K562 (cell line): ENCODE measurements at regions not wholly inside any gene's neighbourhood (a gene's known extent, or its start where the extent isn't known, plus 50 kb on each side); places are given as distances from the start of the nearest gene placed in this dataset.

Experiments used
- ATAC-seq: fragments of 200-7000 bp; cut with Tn5 transposase; 3 replicates; pipeline ENCODE4 v1.9.1; 2020; ENCODE audit warnings: moderate library complexity
- BruUV-seq: library from RNA; stranded (reverse); fragments of 400-500 nt; replicated peaks from 2 replicates; lab custom pipeline; 2021; lab: Mats Ljungman, UMichigan
- CTCF ChIA-PET: fragments of 300-600 bp; formaldehyde crosslinking; extraction: SDS; loops from one replicate; lab custom pipeline; 2021; ENCODE audit warnings: low intra/inter-chr PET ratio; lab: Yijun Ruan, JAX
- POLR2A ChIA-PET: fragments of 300-600, 350-650 bp; sonication (Branson Sonifier 250); formaldehyde crosslinking; extraction: SDS; loops from one replicate; lab custom pipeline; 2021; ENCODE audit warnings: antibody characterized with exemption, inconsistent platforms; lab: Yijun Ruan, JAX
- DNase-seq, 4 experiments: peaks; one replicate each; pipeline versions ENCODE4 v3.0.0 to v3.0.0-alpha.2; 2011 to 2018; ENCODE audit warnings: low spot score in 3 of 4, mixed read lengths in 3 of 4; ENCODE audit errors: extremely low read depth in 1 of 4
- FAIRE-seq: peaks from 2 replicates; lab custom pipeline; 2011; peaks lifted over from hg19 to GRCh38; lab: Jason Lieb, UNC
- H2AFZ ChIP-seq: 2 replicates; pipeline ENCODE4 v1.6.0; 2011; ENCODE audit warnings: low read depth, low read length, control low read depth, inconsistent platforms
- H3K27ac ChIP-seq: fragments of 200-600 bp; 3 replicates; pipeline ENCODE4 v1.8.0; 2011; ENCODE audit warnings: low read depth, mild to moderate bottlenecking, control low read depth, inconsistent platforms, low read length, moderate library complexity, mixed read lengths; ENCODE audit errors: extremely low read depth
- H3K27me3 ChIP-seq, 2 experiments: fragments of 300-600 bp in 1 of 2; 2 replicates in 1 of 2; 3 replicates in 1 of 2; pipeline versions ENCODE4 v1.6.0 to v1.8.0; 2011; ENCODE audit warnings: inconsistent platforms in 2 of 2, low read length in 2 of 2, mild to moderate bottlenecking in 1 of 2, mixed read lengths in 1 of 2, moderate library complexity in 1 of 2; ENCODE audit not compliant: control insufficient read depth in 2 of 2, insufficient read depth in 2 of 2
- H3K36me3 ChIP-seq: fragments of 300-600 bp; 3 replicates; pipeline ENCODE4 v1.8.0; 2011; ENCODE audit warnings: mild to moderate bottlenecking, low read length, inconsistent platforms; ENCODE audit not compliant: control insufficient read depth, insufficient read depth
- H3K4me1 ChIP-seq, 2 experiments: fragments of 200-600 bp in 1 of 2; replicated peaks in 1 of 2; 2 replicates in 1 of 2; 3 replicates in 1 of 2; pipeline versions ENCODE4 v1.5.1 to v1.8.0; 2011; ENCODE audit warnings: inconsistent platforms in 2 of 2, low read length in 2 of 2, mild to moderate bottlenecking in 1 of 2, mixed read lengths in 1 of 2, moderate library complexity in 1 of 2; ENCODE audit not compliant: control insufficient read depth in 2 of 2, insufficient read depth in 2 of 2
- H3K4me2 ChIP-seq: 2 replicates; pipeline ENCODE4 v1.6.1; 2011; ENCODE audit warnings: low read length, control low read depth, inconsistent platforms, mixed read lengths; ENCODE audit not compliant: insufficient read depth
- H3K4me3 ChIP-seq: fragments of 200-600 bp; sonication (generic), shearing (Covaris generic); 2 replicates; pipeline ENCODE4 v1.5.1; 2016; ENCODE audit warnings: control low read depth, inconsistent platforms
- H3K79me2 ChIP-seq: fragments of 200-600 bp; 3 replicates; pipeline ENCODE4 v1.8.0; 2011; ENCODE audit warnings: low read length, inconsistent platforms; ENCODE audit not compliant: control insufficient read depth, insufficient read depth
- H3K9ac ChIP-seq, 2 experiments: 2 replicates each; pipeline versions ENCODE4 v1.6.0 to v1.6.1; 2011; ENCODE audit warnings: low read depth in 2 of 2, low read length in 2 of 2, control low read depth in 1 of 2, inconsistent platforms in 1 of 2, mild to moderate bottlenecking in 1 of 2, mixed read lengths in 1 of 2; ENCODE audit not compliant: insufficient read depth in 1 of 2
- H3K9me1 ChIP-seq: one replicate; pipeline ENCODE4 v1.6.0; 2011; ENCODE audit warnings: inconsistent platforms, mild to moderate bottlenecking, low read length, moderate library complexity; ENCODE audit not compliant: control insufficient read depth, insufficient read depth
- H3K9me3 ChIP-seq: replicated peaks from 2 replicates; pipeline ENCODE4 v1.5.1; 2011; ENCODE audit warnings: low read depth, low read length, inconsistent platforms; ENCODE audit not compliant: control insufficient read depth, insufficient read depth
- H4K20me1 ChIP-seq: replicated peaks from 2 replicates; pipeline ENCODE4 v1.6.1; 2011; ENCODE audit warnings: low read length, inconsistent platforms, mixed read lengths; ENCODE audit not compliant: control insufficient read depth, insufficient read depth
- ARID3A ChIP-seq: IDR thresholded peaks from 2 replicates; pipeline ENCODE4 v1.6.1; 2012; ENCODE audit warnings: low read depth, low read length, improper control_type of control experiment, borderline replicate concordance
- CXXC5 ChIP-seq: fragments of 250-450 bp; sonication (Bioruptor Pico); IDR thresholded peaks from 2 replicates; pipeline ENCODE4 v1.8.0; 2022; ENCODE audit warnings: inconsistent platforms, mild to moderate bottlenecking, moderate library complexity
- DLX4 ChIP-seq: fragments of 250-450 bp; sonication (Bioruptor Pico); IDR thresholded peaks from 2 replicates; pipeline ENCODE4 v1.6.1; 2021; ENCODE audit warnings: mild to moderate bottlenecking
- GTF2A2 ChIP-seq: IDR thresholded peaks from 2 replicates; pipeline ENCODE4 v1.6.1; 2016; ENCODE audit warnings: mild to moderate bottlenecking, missing genetic modification characterization, missing compliant biosample characterization
- HDGF ChIP-seq: fragments of 450-650 bp; IDR thresholded peaks from 2 replicates; pipeline ENCODE4 v1.6.1; 2016
- MEF2D ChIP-seq: conservative IDR thresholded peaks from 2 replicates; pipeline ENCODE4 v1.6.1; 2016; ENCODE audit warnings: low read depth, missing genetic modification characterization, missing compliant biosample characterization
- MEIS2 ChIP-seq: fragments of 450-650 bp; IDR thresholded peaks from 2 replicates; pipeline ENCODE4 v1.6.1; 2014; ENCODE audit warnings: mild to moderate bottlenecking; ENCODE audit not compliant: partially characterized antibody
- MNT ChIP-seq, 2 experiments: fragments of 450-650 bp; conservative IDR thresholded peaks; 2 replicates each; pipeline ENCODE4 v1.6.1; 2017; ENCODE audit warnings: mild to moderate bottlenecking in 2 of 2, moderate library complexity in 2 of 2
- NFIC ChIP-seq: fragments of 450-650 bp; IDR thresholded peaks from 2 replicates; pipeline ENCODE4 v1.6.1; 2017; ENCODE audit warnings: mild to moderate bottlenecking, inconsistent platforms
- THRAP3 ChIP-seq: fragments of 450-650 bp; IDR thresholded peaks from 2 replicates; pipeline ENCODE4 v1.6.1; 2016; ENCODE audit warnings: mild to moderate bottlenecking, inconsistent platforms, borderline replicate concordance
- TRIM24 ChIP-seq, 2 experiments: fragments of 450-650 bp; IDR thresholded peaks; 2 replicates each; pipeline ENCODE4 v1.6.1; 2016
- ZBTB26 ChIP-seq: fragments of 450-650 bp; formaldehyde crosslinking; IDR thresholded peaks from 2 replicates; pipeline ENCODE4 v1.4.0; 2022; ENCODE audit warnings: missing genetic modification characterization
- ZC3H11A ChIP-seq: IDR thresholded peaks from 2 replicates; pipeline ENCODE4 v1.6.1; 2012; ENCODE audit warnings: low read depth, low read length, improper control_type of control experiment
- ZFP36 ChIP-seq: fragments of 150-350 bp; IDR thresholded peaks from 2 replicates; pipeline ENCODE4 v1.6.1; 2018; ENCODE audit warnings: low read length, low read depth; ENCODE audit not compliant: partially characterized antibody
- ZNF124 ChIP-seq: sonication (generic); formaldehyde crosslinking; IDR thresholded peaks from 2 replicates; pipeline ENCODE4 v1.8.1; 2022; ENCODE audit warnings: missing genetic modification reagents
- ZNF431 ChIP-seq: sonication (generic); formaldehyde crosslinking; IDR thresholded peaks from 2 replicates; pipeline ENCODE4 v1.8.0; 2022; ENCODE audit warnings: mild to moderate bottlenecking, missing genetic modification reagents
- ZNF584 ChIP-seq: fragments of 200-800 bp; sonication (Bioruptor generic); IDR thresholded peaks from 2 replicates; pipeline ENCODE4 v1.6.1; 2016; ENCODE audit warnings: low read depth, mild to moderate bottlenecking, missing genetic modification characterization, missing compliant biosample characterization
- ZNF780A ChIP-seq: fragments of 250-450 bp; sonication (Bioruptor Pico); IDR thresholded peaks from 2 replicates; pipeline ENCODE4 v1.5.0; 2021; ENCODE audit warnings: mild to moderate bottlenecking
- WGBS: fragments of 100-300 bp; shearing (Covaris generic); methylation state at CpG from one replicate; pipeline ENCODE4 v1.1.6; 2016; ENCODE audit warnings: low coverage, mixed read lengths; ENCODE audit not compliant: insufficient coverage; ENCODE audit errors: missing lambda C conversion rate; 5-methylcytosine and 5-hydroxymethylcytosine counted together
- in situ Hi-C: fragments of 300-500 bp; cut with MboI; formaldehyde crosslinking; loops from 4 replicates; pipeline ENCODE4 v1.15.0; 2018; ENCODE audit warnings: inconsistent platforms, mixed read lengths
- intact Hi-C: fragments of 100-400 bp; cut with micrococcal nuclease; formaldehyde crosslinking; loops from 2 replicates; pipeline ENCODE4 v1.14.2; 2022

GRCh38 chr10:64062793-64063192, 541.6 kb downstream of the REEP3 start:
- ATAC-seq: no peak
- 0% methylated on average over 4 of the region's 4 CpGs for WGBS
- H3K79me2 ChIP-seq: no peaks in the 10 kb centered on the region
- H4K20me1 ChIP-seq: no peaks in the 10 kb centered on the region
- ChIA-PET POLR2A (no interaction called here), CTCF (no interaction called here)
- DNase-seq: no peak
- in situ Hi-C loops: no loop called here
- no peaks in the 10 kb centered on the region for H3K27me3 ChIP-seq
- no peak overlapping the region for H2AFZ ChIP-seq
- H3K4me2 ChIP-seq: no peak overlapping the region
- no TSS peak for BruUV-seq
- H3K4me3 ChIP-seq: no peak overlapping the region
- no peaks in the 10 kb centered on the region; the same call in 1 of the 2 replicates for H3K9me3 ChIP-seq
- intact Hi-C loops: no loop called here
- H3K9me1 ChIP-seq: no peaks in the 10 kb centered on the region
- no peak overlapping the region for H3K27ac ChIP-seq
- FAIRE-seq: no peak
- no peaks in the 10 kb centered on the region for H3K36me3 ChIP-seq
- no peak overlapping the region for H3K9ac ChIP-seq
- no peaks in the 10 kb centered on the region for H3K4me1 ChIP-seq
- no peak for TF ChIP-seq TRIM24 (IDR thresholded peaks at IDR 0.05)
- no peak for TF ChIP-seq ZFP36
- no peak for TF ChIP-seq NFIC
- no peak for TF ChIP-seq GTF2A2
- no peak for TF ChIP-seq ZNF124 (CRISPR knock-in tag)
- no peak for TF ChIP-seq CXXC5 (CRISPR knock-in tag)
- TF ChIP-seq ZBTB26 (CRISPR knock-in tag): no peak
- no peak for TF ChIP-seq ZC3H11A
- TF ChIP-seq HDGF: no peak
- TF ChIP-seq ZNF584 (CRISPR knock-in tag): no peak
- no peak for TF ChIP-seq ZNF780A (CRISPR knock-in tag)
- TF ChIP-seq ARID3A: no peak
- TF ChIP-seq ZNF431: no peak
- no peak for TF ChIP-seq MEF2D (tag)
- no peak for TF ChIP-seq THRAP3
- TF ChIP-seq DLX4: no peak
- no peak for TF ChIP-seq MEIS2
- no peak for TF ChIP-seq MNT (conservative IDR thresholded peaks at IDR 0.05)
